CD8-positive, alpha-beta memory T cell (primary cell): ENCODE measurements at regions not wholly inside any gene's neighbourhood (a gene's known extent, or its start where the extent isn't known, plus 50 kb on each side); places are given as distances from the start of the nearest gene placed in this dataset.
"Not testable (repeated sequence)": the region's sequence is repeated elsewhere in the genome, so short reads cannot be mapped to it uniquely, and the experiment has no call there.

Source experiments
- CTCF ChIA-PET: fragments of 350-600 bp; sonication (Branson Sonifier 250); formaldehyde crosslinking; loops from one replicate; lab custom pipeline; 2021; ENCODE audit warnings: antibody characterized with exemption; lab: Charles Lee
- POLR2A ChIA-PET: fragments of 350-600 bp; sonication (Branson Sonifier 250); formaldehyde crosslinking; loops from one replicate; lab custom pipeline; 2021; ENCODE audit warnings: antibody characterized with exemption; lab: Charles Lee
- DNase-seq, 5 donors: peaks; one replicate each; pipeline versions ENCODE4 v3.0.0 to v3.0.0-alpha.2; 2020 to 2022; ENCODE audit warnings: mixed read lengths in 1 of 5
- H3K27ac ChIP-seq: one replicate; pipeline ENCODE4 v1.7.0; 2013; ENCODE audit warnings: low read depth, mild to moderate bottlenecking, low read length, moderate library complexity
- H3K27me3 ChIP-seq: 2 replicates; pipeline ENCODE4 v1.7.0; 2013; ENCODE audit warnings: low read length, mild to moderate bottlenecking; ENCODE audit not compliant: insufficient read depth, poor library complexity, severe bottlenecking
- H3K36me3 ChIP-seq: 2 replicates; pipeline ENCODE4 v1.7.0; 2013; ENCODE audit warnings: mild to moderate bottlenecking, low read length, moderate library complexity; ENCODE audit not compliant: insufficient read depth
- H3K4me1 ChIP-seq: 2 replicates; pipeline ENCODE4 v1.7.0; 2013; ENCODE audit warnings: mild to moderate bottlenecking, low read length, moderate library complexity; ENCODE audit not compliant: insufficient read depth
- H3K4me3 ChIP-seq: 2 replicates; pipeline ENCODE4 v1.7.0; 2013; ENCODE audit warnings: mild to moderate bottlenecking, low read length
- H3K9me3 ChIP-seq: 2 replicates; pipeline ENCODE4 v1.7.0; 2013; ENCODE audit warnings: mild to moderate bottlenecking, low read length
- H3K27ac Mint-ChIP-seq, 8 donors: one replicate each; pipeline ENCODE4 v1.8.0; 2020 to 2021; ENCODE audit warnings: mixed read lengths in 8 of 8, mild to moderate bottlenecking in 6 of 8, inconsistent platforms in 3 of 8, moderate library complexity in 3 of 8
- H3K27me3 Mint-ChIP-seq, 2 donors: one replicate each; pipeline ENCODE4 v1.8.0; 2020 to 2021; ENCODE audit warnings: mixed read lengths in 2 of 2, mild to moderate bottlenecking in 1 of 2, moderate library complexity in 1 of 2
- H3K36me3 Mint-ChIP-seq, 3 donors: one replicate each; pipeline ENCODE4 v1.8.0; 2020 to 2021; ENCODE audit warnings: mixed read lengths in 3 of 3, inconsistent platforms in 1 of 3, mild to moderate bottlenecking in 1 of 3
- H3K4me1 Mint-ChIP-seq, 3 donors: one replicate each; pipeline ENCODE4 v1.8.0; 2020 to 2021; ENCODE audit warnings: mixed read lengths in 3 of 3, inconsistent platforms in 1 of 3, mild to moderate bottlenecking in 1 of 3
- H3K4me3 Mint-ChIP-seq, 7 donors: one replicate each; pipeline ENCODE4 v1.8.0; 2020 to 2021; ENCODE audit warnings: mixed read lengths in 7 of 7, mild to moderate bottlenecking in 6 of 7, moderate library complexity in 4 of 7, inconsistent platforms in 2 of 7
- H3K9me3 Mint-ChIP-seq, 5 donors: one replicate each; pipeline ENCODE4 v1.8.0; 2020 to 2022; ENCODE audit warnings: mixed read lengths in 5 of 5, mild to moderate bottlenecking in 3 of 5, moderate library complexity in 2 of 5, inconsistent platforms in 1 of 5

- no peak overlapping the region for H3K4me3 ChIP-seq
- H3K9me3 ChIP-seq = no peaks in the 10 kb centered on the region
- no peak for DNase-seq
- no peaks in the 10 kb centered on the region for H3K36me3 ChIP-seq
- Mint-ChIP-seq H3K36me3 (no peaks in the 10 kb centered on the region), H3K9me3 (peaks cover 0 to 6% (median 2%) of the 10 kb centered on the region in 5 donors), H3K4me1 (no peaks in the 10 kb centered on the region), H3K27me3 (no peaks in the 10 kb centered on the region), H3K4me3 (no peak overlapping the region), H3K27ac (no peak overlapping the region)
- ChIA-PET CTCF (no interaction called here), POLR2A (no interaction called here)
- no peak overlapping the region for H3K27ac ChIP-seq
- no peaks in the 10 kb centered on the region for H3K27me3 ChIP-seq
- no peaks in the 10 kb centered on the region for H3K4me1 ChIP-seq
Observed at GRCh38 chr3:81195478-81195877, 566.0 kb downstream of the GBE1 start.

- Histone ChIP-seq H3K36me3 (no peaks in the 10 kb centered on the region), H3K4me1 (no peaks in the 10 kb centered on the region), H3K27ac (no peak overlapping the region), H3K27me3 (no peaks in the 10 kb centered on the region), H3K4me3 (no peak overlapping the region), H3K9me3 (no peaks in the 10 kb centered on the region)
- peaks cover 5 to 27% (median 10%) of the 10 kb centered on the region in 5 donors for H3K9me3 Mint-ChIP-seq
- CTCF ChIA-PET = no interaction called here
- H3K4me1 Mint-ChIP-seq = no peaks in the 10 kb centered on the region
- no peaks in the 10 kb centered on the region for H3K36me3 Mint-ChIP-seq
- H3K27me3 Mint-ChIP-seq = peaks cover 0 to 2% of the 10 kb centered on the region in 2 donors
- no peak for DNase-seq
- H3K27ac Mint-ChIP-seq = no peak overlapping the region
- H3K4me3 Mint-ChIP-seq = no peak overlapping the region
- POLR2A ChIA-PET = no interaction called here
Observed at GRCh38 chr3:81186412-81186811, 575.0 kb downstream of the GBE1 start.

GRCh38 chr3:81182086-81182875, 579.2 kb downstream of the GBE1 start:
- H3K4me3 ChIP-seq, H3K4me1 Mint-ChIP-seq, H3K4me3 Mint-ChIP-seq, H3K27ac ChIP-seq, CTCF ChIA-PET, H3K9me3 ChIP-seq, DNase-seq, H3K27me3 ChIP-seq, H3K27me3 Mint-ChIP-seq, H3K36me3 Mint-ChIP-seq, H3K36me3 ChIP-seq, POLR2A ChIA-PET, H3K27ac Mint-ChIP-seq, H3K4me1 ChIP-seq: not testable (repeated sequence)
- H3K9me3 Mint-ChIP-seq = peaks cover 2 to 11% (median 8%) of the 10 kb centered on the region in 5 donors

- H3K4me1 ChIP-seq = no peaks in the 10 kb centered on the region
- Mint-ChIP-seq H3K27ac (no peak overlapping the region), H3K4me1 (no peaks in the 10 kb centered on the region), H3K9me3 (peaks cover 0 to 19% (median 4%) of the 10 kb centered on the region in 5 donors), H3K36me3 (no peaks in the 10 kb centered on the region), H3K4me3 (no peak overlapping the region), H3K27me3 (no peaks in the 10 kb centered on the region)
- no peaks in the 10 kb centered on the region for H3K36me3 ChIP-seq
- ChIA-PET CTCF (no interaction called here), POLR2A (no interaction called here)
- no peaks in the 10 kb centered on the region for H3K9me3 ChIP-seq
- H3K4me3 ChIP-seq = no peak overlapping the region
- H3K27me3 ChIP-seq = no peaks in the 10 kb centered on the region
- H3K27ac ChIP-seq = no peak overlapping the region
- no peak for DNase-seq
Observed at GRCh38 chr3:81173514-81173913, 587.9 kb downstream of the GBE1 start.

DNA sequence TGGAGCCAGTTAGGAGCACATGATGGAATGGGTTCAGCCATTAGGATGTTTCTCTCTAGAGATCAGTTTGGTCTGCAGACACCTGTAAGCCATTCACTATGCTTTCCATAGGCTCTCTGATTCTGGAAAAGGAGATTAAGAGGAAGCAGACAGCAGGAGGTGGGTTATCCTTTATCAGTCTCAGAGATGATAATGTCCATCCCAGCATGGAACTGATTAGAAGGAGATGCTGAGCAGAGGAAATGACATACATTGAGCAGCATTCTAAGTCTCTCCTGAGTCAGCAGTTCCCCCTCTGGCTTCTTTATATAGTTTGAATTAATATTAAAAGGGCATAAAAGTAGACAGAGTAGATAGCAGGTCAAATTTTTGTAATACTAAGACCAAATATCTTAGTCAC, 591.1 kb downstream of the GBE1 start:
- Mint-ChIP-seq H3K9me3 (peaks cover 2 to 22% (median 12%) of the 10 kb centered on the region in 5 donors), H3K36me3 (no peaks in the 10 kb centered on the region), H3K27ac (no peak overlapping the region), H3K4me1 (no peaks in the 10 kb centered on the region), H3K27me3 (no peaks in the 10 kb centered on the region), H3K4me3 (no peak overlapping the region)
- Histone ChIP-seq H3K36me3 (no peaks in the 10 kb centered on the region), H3K4me3 (no peak overlapping the region), H3K4me1 (no peaks in the 10 kb centered on the region), H3K27ac (no peak overlapping the region), H3K27me3 (no peaks in the 10 kb centered on the region), H3K9me3 (no peaks in the 10 kb centered on the region)
- ChIA-PET POLR2A (no interaction called here), CTCF (no interaction called here)
- no peak for DNase-seq

- H3K4me1 Mint-ChIP-seq = no peaks in the 10 kb centered on the region
- Histone ChIP-seq H3K4me1 (no peaks in the 10 kb centered on the region), H3K4me3 (no peak overlapping the region), H3K36me3 (no peaks in the 10 kb centered on the region), H3K27ac (no peak overlapping the region), H3K9me3 (no peaks in the 10 kb centered on the region), H3K27me3 (no peaks in the 10 kb centered on the region)
- CTCF ChIA-PET = no interaction called here
- no peaks in the 10 kb centered on the region for H3K27me3 Mint-ChIP-seq
- no peak overlapping the region for H3K4me3 Mint-ChIP-seq
- H3K27ac Mint-ChIP-seq = no peak overlapping the region
- POLR2A ChIA-PET = no interaction called here
- no peak for DNase-seq
- H3K36me3 Mint-ChIP-seq = no peaks in the 10 kb centered on the region
- H3K9me3 Mint-ChIP-seq = peaks cover 2 to 27% (median 15%) of the 10 kb centered on the region in 5 donors
Observed at GRCh38 chr3:81164806-81165205, 596.6 kb downstream of the GBE1 start.

DNA sequence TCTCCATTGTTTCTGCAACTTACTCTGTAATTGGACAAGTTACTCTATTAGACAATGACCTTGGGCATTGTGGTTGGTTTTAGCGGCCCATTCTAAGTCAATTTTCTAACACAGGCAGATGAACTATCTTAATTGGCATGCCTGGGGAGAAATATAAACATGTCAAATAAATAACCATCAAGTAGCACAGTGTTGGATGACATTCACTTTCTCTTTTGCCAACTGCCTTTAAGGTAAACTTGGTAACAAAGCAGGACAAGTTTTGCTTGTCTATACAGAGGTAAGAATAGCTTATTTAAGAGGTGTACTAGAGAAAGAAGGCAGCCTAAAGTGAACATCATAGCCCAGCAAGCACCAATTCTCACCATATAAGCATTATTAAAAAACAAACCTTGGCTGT, 599.6 kb downstream of the GBE1 start:
- CTCF ChIA-PET = no interaction called here
- H3K4me3 Mint-ChIP-seq = no peak overlapping the region

DNA sequence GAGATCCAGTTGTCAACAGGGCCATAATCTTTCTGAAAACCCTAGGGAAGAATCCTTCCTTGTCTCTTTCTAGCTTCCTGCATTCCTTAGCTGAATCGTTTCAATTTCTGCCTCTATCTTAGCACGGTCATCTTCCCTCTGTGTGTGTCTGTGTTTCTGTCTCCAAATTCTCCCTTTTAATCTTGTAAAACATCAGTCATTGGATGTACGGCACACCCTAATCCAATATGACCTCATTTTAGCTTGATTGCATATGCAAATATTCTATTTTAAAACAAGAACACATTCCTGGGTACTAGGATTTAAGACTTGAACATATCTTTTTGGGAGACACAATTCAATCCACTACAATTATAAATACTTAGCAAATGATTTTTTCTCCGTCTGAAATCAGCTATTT, 600.3 kb downstream of the GBE1 start:
- no peaks in the 10 kb centered on the region for H3K4me1 Mint-ChIP-seq

More for the DNA sequence above, 599.6 kb downstream of the GBE1 start:
- Histone ChIP-seq H3K9me3 (no peaks in the 10 kb centered on the region), H3K4me1 (no peaks in the 10 kb centered on the region), H3K4me3 (no peak overlapping the region), H3K36me3 (no peaks in the 10 kb centered on the region), H3K27me3 (no peaks in the 10 kb centered on the region), H3K27ac (no peak overlapping the region)
- Mint-ChIP-seq H3K27ac (no peak overlapping the region), H3K27me3 (no peaks in the 10 kb centered on the region), H3K4me1 (no peaks in the 10 kb centered on the region), H3K9me3 (peaks cover 2 to 34% (median 13%) of the 10 kb centered on the region in 5 donors), H3K36me3 (no peaks in the 10 kb centered on the region)
- DNase-seq = no peak
- POLR2A ChIA-PET = no interaction called here

More for the DNA sequence above, 600.3 kb downstream of the GBE1 start:
- Histone ChIP-seq H3K4me1 (no peaks in the 10 kb centered on the region), H3K27me3 (no peaks in the 10 kb centered on the region), H3K4me3 (no peak overlapping the region), H3K27ac (no peak overlapping the region), H3K36me3 (no peaks in the 10 kb centered on the region), H3K9me3 (no peaks in the 10 kb centered on the region)
- Mint-ChIP-seq H3K9me3 (peaks cover 2 to 42% (median 16%) of the 10 kb centered on the region in 5 donors), H3K27ac (no peak overlapping the region), H3K36me3 (no peaks in the 10 kb centered on the region), H3K27me3 (no peaks in the 10 kb centered on the region), H3K4me3 (no peak overlapping the region)
- ChIA-PET CTCF (interaction anchor here (1.2 kb wide), 1 partner anchor 34 kb away, joined by 3 read pairs; no protein-coding TSS in a partner anchor), POLR2A (no interaction called here)
- no peak for DNase-seq
